B cell (primary cell): ENCODE measurements at regions not wholly inside any gene's neighbourhood (a gene's known extent, or its start where the extent isn't known, plus 50 kb on each side); places are given as distances from the start of the nearest gene placed in this dataset.

Source experiments
- ATAC-seq: fragments of 200-7000 bp; cut with Tn5 transposase; one replicate; pipeline ENCODE4 v1.10.0; 2021; ENCODE audit warnings: low read depth, mild to moderate bottlenecking, moderate number of reproducible peaks, moderate library complexity
- CTCF ChIA-PET: fragments of 350-600 bp; sonication (Branson Sonifier 250); formaldehyde crosslinking; loops from one replicate; lab custom pipeline; 2021; ENCODE audit warnings: antibody characterized with exemption, inconsistent platforms; lab: Charles Lee
- POLR2A ChIA-PET: fragments of 350-600 bp; sonication (Branson Sonifier 250); formaldehyde crosslinking; loops from one replicate; lab custom pipeline; 2021; ENCODE audit warnings: antibody characterized with exemption; lab: Charles Lee
- DNase-seq: peaks from one replicate; pipeline ENCODE4 v3.0.0; 2013
- H2AFZ ChIP-seq: 2 replicates; pipeline ENCODE4 v1.6.1; 2012; ENCODE audit warnings: mild to moderate bottlenecking, low read depth, low read length; ENCODE audit not compliant: insufficient read depth, poor library complexity, severe bottlenecking
- H3K27ac ChIP-seq, 2 donors: 1 replicate in 1 of 2; 2 replicates in 1 of 2; pipeline ENCODE4 v1.5.1; 2012 to 2013; ENCODE audit warnings: low read length in 2 of 2, mild to moderate bottlenecking in 2 of 2, moderate library complexity in 1 of 2
- H3K27me3 ChIP-seq, 4 experiments: fragments of 200-600 bp in 1 of 4; sonication (generic) in 1 of 4; replicated peaks in 1 of 4; 1 replicate in 2 of 4; 2 replicates in 2 of 4; pipeline versions ENCODE4 v1.6.1 to v1.7.0; 2013 to 2016; ENCODE audit warnings: low read length in 3 of 4, mild to moderate bottlenecking in 2 of 4, mixed read lengths in 1 of 4, moderate library complexity in 1 of 4; ENCODE audit not compliant: insufficient read depth in 4 of 4, control insufficient read depth in 3 of 4; ENCODE audit errors: control extremely low read depth in 1 of 4
- H3K36me3 ChIP-seq, 2 experiments: replicated peaks in 1 of 2; 1 replicate in 1 of 2; 2 replicates in 1 of 2; pipeline versions ENCODE4 v1.6.1 to v1.7.1; 2013; ENCODE audit warnings: low read length in 1 of 2; ENCODE audit not compliant: insufficient read depth in 2 of 2, control insufficient read depth in 1 of 2; ENCODE audit errors: control extremely low read depth in 1 of 2, extremely low read depth in 1 of 2
- H3K4me1 ChIP-seq, 2 donors: fragments of 200-600 bp in 1 of 2; sonication (generic) in 1 of 2; 1 replicate in 1 of 2; 2 replicates in 1 of 2; pipeline versions ENCODE4 v1.5.1 to v1.6.1; 2013 to 2017; ENCODE audit warnings: low read length in 2 of 2; ENCODE audit not compliant: control insufficient read depth in 2 of 2, insufficient read depth in 2 of 2
- H3K4me2 ChIP-seq: replicated peaks from 2 replicates; pipeline ENCODE3; 2012; ENCODE audit warnings: mild to moderate bottlenecking, low read depth, low read length; ENCODE audit not compliant: poor library complexity, severe bottlenecking
- H3K4me3 ChIP-seq, 5 experiments: fragments of 200-600 bp in 1 of 5; sonication (generic) in 1 of 5; 1 replicate in 3 of 5; 2 replicates in 2 of 5; pipeline versions ENCODE4 v1.5.1 to v1.7.0; 2011 to 2016; ENCODE audit warnings: low read length in 4 of 5, mild to moderate bottlenecking in 4 of 5, low read depth in 2 of 5, control low read depth in 1 of 5, moderate library complexity in 1 of 5; ENCODE audit not compliant: insufficient read depth in 1 of 5; ENCODE audit errors: control extremely low read depth in 1 of 5, extremely low read depth in 1 of 5
- H3K79me2 ChIP-seq: fragments of 200-600 bp; sonication (generic); one replicate; pipeline ENCODE4 v1.6.0; 2016; ENCODE audit warnings: low read length; ENCODE audit not compliant: control insufficient read depth, insufficient read depth
- H3K9ac ChIP-seq: fragments of 200-600 bp; sonication (generic); 2 replicates; pipeline ENCODE4 v1.6.1; 2017; ENCODE audit warnings: mild to moderate bottlenecking, low read length, moderate library complexity
- H3K9me3 ChIP-seq, 3 donors: one replicate each; pipeline versions ENCODE4 v1.6.1 to v1.7.1; 2013; ENCODE audit warnings: low read length in 2 of 3; ENCODE audit not compliant: control insufficient read depth in 2 of 3, insufficient read depth in 1 of 3; ENCODE audit errors: control extremely low read depth in 1 of 3
- H4K20me1 ChIP-seq: 2 replicates; pipeline ENCODE4 v1.6.0; 2012; ENCODE audit warnings: mild to moderate bottlenecking, low read length; ENCODE audit not compliant: insufficient read depth, control insufficient read depth, poor library complexity, severe bottlenecking
- H3K27ac Mint-ChIP-seq: one replicate; pipeline ENCODE4 v1.8.0; 2021; ENCODE audit warnings: mixed read lengths
- H3K27me3 Mint-ChIP-seq: one replicate; pipeline ENCODE4 v1.8.0; 2021; ENCODE audit warnings: mixed read lengths
- H3K4me1 Mint-ChIP-seq: one replicate; pipeline ENCODE4 v1.8.0; 2021; ENCODE audit warnings: mixed read lengths
- H3K4me3 Mint-ChIP-seq: one replicate; pipeline ENCODE4 v1.8.0; 2021; ENCODE audit warnings: mixed read lengths
- H3K9me3 Mint-ChIP-seq: one replicate; pipeline ENCODE4 v1.8.0; 2022; ENCODE audit warnings: mixed read lengths; ENCODE audit not compliant: insufficient read depth
- EZH2 ChIP-seq: IDR thresholded peaks from 2 replicates; pipeline ENCODE4 v1.6.1; 2012; ENCODE audit warnings: borderline replicate concordance, low read depth, mild to moderate bottlenecking, moderate library complexity, low read length; ENCODE audit not compliant: insufficient read depth, poor library complexity, severe bottlenecking
- WGBS: methylation state at CpG from one replicate; pipeline ENCODE4 v1.1.5; 2013; ENCODE audit warnings: missing lambda C conversion rate; ENCODE audit not compliant: insufficient coverage; 5-methylcytosine and 5-hydroxymethylcytosine counted together
- intact Hi-C: fragments of 100-400 bp; cut with micrococcal nuclease; formaldehyde crosslinking; loops from one replicate; pipeline ENCODE4 v1.10.0; 2022
- TF ChIP-seq, protein P1 (sequence below): fragments of 200-600 bp; IDR thresholded peaks from one replicate; pipeline ENCODE4 v1.8.0; 2022; ENCODE audit warnings: antibody characterized with exemption, mild to moderate bottlenecking

DNA sequence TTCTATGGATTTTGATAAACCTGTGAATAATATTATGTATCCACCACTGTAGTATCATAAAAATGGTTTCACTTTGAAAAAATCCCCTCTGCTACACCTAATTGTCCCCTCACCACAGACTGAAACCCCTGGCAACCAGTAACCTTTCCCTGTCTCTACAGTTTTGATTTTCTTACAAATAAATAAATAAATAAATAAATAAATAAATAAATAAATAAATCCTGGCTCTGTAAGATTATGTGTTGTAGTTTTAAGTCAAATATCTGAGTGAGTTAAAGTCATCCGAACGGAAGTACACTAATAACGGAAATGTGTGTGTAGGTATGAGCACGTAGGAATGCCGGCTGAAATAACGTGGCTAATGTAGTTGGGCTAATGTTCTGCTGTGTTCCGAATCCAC lies 641.5 kb downstream of the GABRG1 start:
- ATAC-seq (no peak), DNase-seq (no peak)
- no peaks in the 10 kb centered on the region for H3K79me2 ChIP-seq
- H3K4me1 ChIP-seq: no peaks in the 10 kb centered on the region
- intact Hi-C loops: no loop called here
- TF ChIP-seq, protein P1, sequence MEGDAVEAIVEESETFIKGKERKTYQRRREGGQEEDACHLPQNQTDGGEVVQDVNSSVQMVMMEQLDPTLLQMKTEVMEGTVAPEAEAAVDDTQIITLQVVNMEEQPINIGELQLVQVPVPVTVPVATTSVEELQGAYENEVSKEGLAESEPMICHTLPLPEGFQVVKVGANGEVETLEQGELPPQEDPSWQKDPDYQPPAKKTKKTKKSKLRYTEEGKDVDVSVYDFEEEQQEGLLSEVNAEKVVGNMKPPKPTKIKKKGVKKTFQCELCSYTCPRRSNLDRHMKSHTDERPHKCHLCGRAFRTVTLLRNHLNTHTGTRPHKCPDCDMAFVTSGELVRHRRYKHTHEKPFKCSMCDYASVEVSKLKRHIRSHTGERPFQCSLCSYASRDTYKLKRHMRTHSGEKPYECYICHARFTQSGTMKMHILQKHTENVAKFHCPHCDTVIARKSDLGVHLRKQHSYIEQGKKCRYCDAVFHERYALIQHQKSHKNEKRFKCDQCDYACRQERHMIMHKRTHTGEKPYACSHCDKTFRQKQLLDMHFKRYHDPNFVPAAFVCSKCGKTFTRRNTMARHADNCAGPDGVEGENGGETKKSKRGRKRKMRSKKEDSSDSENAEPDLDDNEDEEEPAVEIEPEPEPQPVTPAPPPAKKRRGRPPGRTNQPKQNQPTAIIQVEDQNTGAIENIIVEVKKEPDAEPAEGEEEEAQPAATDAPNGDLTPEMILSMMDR: no peak
- TF ChIP-seq EZH2: no peak
- no peak overlapping the region for H3K9ac ChIP-seq
- Mint-ChIP-seq H3K4me3 (no peak overlapping the region), H3K27ac (no peak overlapping the region), H3K27me3 (no peaks in the 10 kb centered on the region), H3K9me3 (no peaks in the 10 kb centered on the region), H3K4me1 (no peaks in the 10 kb centered on the region)
- peaks cover 0 to 4% (median 0%) of the 10 kb centered on the region in 3 donors for H3K9me3 ChIP-seq
- CTCF ChIA-PET: no interaction called here
- no peak overlapping the region for H3K27ac ChIP-seq
- no peaks in the 10 kb centered on the region for H4K20me1 ChIP-seq
- no peak overlapping the region for H2AFZ ChIP-seq
- 94% methylated on average over 6 of the region's 7 CpGs for WGBS
- POLR2A ChIA-PET: no interaction called here
- no peaks in the 10 kb centered on the region for H3K27me3 ChIP-seq
- no peaks in the 10 kb centered on the region for H3K36me3 ChIP-seq
- no peak overlapping the region for H3K4me2 ChIP-seq
- H3K4me3 ChIP-seq: no peak overlapping the region

DNA sequence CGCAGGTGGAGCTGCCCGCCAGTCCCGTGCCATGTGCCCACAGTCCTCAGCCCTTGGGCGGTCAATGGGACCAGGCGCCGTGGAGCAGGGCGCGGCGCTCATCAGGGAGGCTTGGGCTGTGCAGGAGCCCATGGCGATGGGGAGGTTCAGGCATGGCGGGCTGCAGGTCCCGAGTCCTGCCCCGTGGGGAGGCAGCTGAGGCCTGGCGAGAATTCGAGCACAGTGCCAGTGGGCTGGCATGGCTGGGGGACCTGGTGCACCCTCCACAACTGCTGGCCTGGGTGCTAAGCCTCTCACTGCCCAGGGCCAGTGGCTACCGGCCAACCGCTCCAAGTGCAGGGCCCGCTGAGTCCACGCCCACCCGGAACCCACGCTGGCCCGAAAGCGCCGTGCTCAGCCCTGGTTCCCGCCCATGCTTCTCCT lies 646.5 kb downstream of the GABRG1 start:
- intact Hi-C loops: no loop called here
- WGBS: 89% methylated on average over 25 of the region's 25 CpGs
- ChIA-PET CTCF (no interaction called here), POLR2A (no interaction called here)
- Histone ChIP-seq H3K4me3 (no peak overlapping the region), H3K9me3 (peaks cover 0 to 19% (median 0%) of the 10 kb centered on the region in 3 donors), H3K27me3 (no peaks in the 10 kb centered on the region), H3K4me1 (no peaks in the 10 kb centered on the region), H3K9ac (no peak overlapping the region), H3K4me2 (no peak overlapping the region), H3K36me3 (no peaks in the 10 kb centered on the region), H3K27ac (no peak overlapping the region), H3K79me2 (no peaks in the 10 kb centered on the region), H2AFZ (no peak overlapping the region), H4K20me1 (no peaks in the 10 kb centered on the region)
- Mint-ChIP-seq H3K9me3 (peaks cover 9% of the 10 kb centered on the region), H3K27ac (no peak overlapping the region), H3K4me3 (no peak overlapping the region), H3K4me1 (no peaks in the 10 kb centered on the region), H3K27me3 (no peaks in the 10 kb centered on the region)
- no peak for TF ChIP-seq EZH2
- TF ChIP-seq, protein P1: no peak
- ATAC-seq: no peak
- DNase-seq: no peak
